Fibroblast of mammary gland (primary cell): ENCODE measurements at regions not wholly inside any gene's neighbourhood (a gene's known extent, or its start where the extent isn't known, plus 50 kb on each side); places are given as distances from the start of the nearest gene placed in this dataset.

ENCODE experiments used
- DNase-seq: peaks from one replicate; pipeline ENCODE4 v3.0.0-alpha.2; 2010; ENCODE audit warnings: low read depth
- H3K4me3 ChIP-seq: 2 replicates; pipeline ENCODE4 v1.5.1; 2011; ENCODE audit warnings: low read depth, mild to moderate bottlenecking, low read length, moderate library complexity; ENCODE audit not compliant: control insufficient read depth
- CTCF ChIP-seq: conservative IDR thresholded peaks from 2 replicates; pipeline ENCODE4 v1.5.1; 2011; ENCODE audit warnings: low read depth, low read length, inconsistent platforms; ENCODE audit not compliant: control insufficient read depth, insufficient read depth

- DNase-seq, result peak; percentile 15
These were observed 106.1 kb downstream of the RIN2 start for GRCh38 chr20:19864130-19864529.

GRCh38 chr20:19866070-19866469 is 108.0 kb downstream of the RIN2 start:
- no peak for DNase-seq
- H3K4me3 ChIP-seq, result no peak overlapping the region
- TF ChIP-seq CTCF, result no peak

More at GRCh38 chr20:19864130-19864529, 106.1 kb downstream of the RIN2 start:
- H3K4me3 ChIP-seq, result no peak overlapping the region
- TF ChIP-seq CTCF, result no peak

GRCh38 chr20:19867074-19867473 is 109.0 kb downstream of the RIN2 start:
- H3K4me3 ChIP-seq, result no peak overlapping the region
- no peak for TF ChIP-seq CTCF
- peak; percentile 76 for DNase-seq

GRCh38 chr20:19867940-19868371 is 109.9 kb downstream of the RIN2 start:
- H3K4me3 ChIP-seq, result no peak overlapping the region
- DNase-seq, result no peak
- no peak for TF ChIP-seq CTCF

GRCh38 chr20:19868441-19868840 is 110.4 kb downstream of the RIN2 start:
- no peak for DNase-seq

GRCh38 chr20:19872001-19872400 is 113.9 kb downstream of the RIN2 start:
- DNase-seq, result no peak
- no peak overlapping the region for H3K4me3 ChIP-seq
- no peak for TF ChIP-seq CTCF

More at GRCh38 chr20:19868441-19868840, 110.4 kb downstream of the RIN2 start:
- TF ChIP-seq CTCF, result no peak
- H3K4me3 ChIP-seq, result no peak overlapping the region
